ENCODE measurements at regions not wholly inside any gene's neighbourhood (a gene's known extent, or its start where the extent isn't known, plus 50 kb on each side); places are given as distances from the start of the nearest gene placed in this dataset.
"Not testable (repeated sequence)": the region's sequence is repeated elsewhere in the genome, so short reads cannot be mapped to it uniquely, and the experiment has no call there.

GRCh38 chr13:56412856-56413255, 727.9 kb upstream of the PRR20A start:
- TF ChIP-seq CTCF (IDR thresholded peaks at IDR 0.05) = no peak
- Histone ChIP-seq H3K36me3 (no peaks in the 10 kb centered on the region), H3K27ac (no peak overlapping the region), H3K27me3 (no peaks in the 10 kb centered on the region), H3K9me3 (peaks cover 6% of the 10 kb centered on the region), H3K4me1 (no peaks in the 10 kb centered on the region), H3K4me3 (no peak overlapping the region)
- DNase-seq (no peak), ATAC-seq (no peak)
- intact Hi-C loops (cut with DNase I) = no loop called here

- Histone ChIP-seq H3K9me3 (no peaks in the 10 kb centered on the region), H3K27ac (no peak overlapping the region), H3K4me1 (no peaks in the 10 kb centered on the region), H3K4me3 (no peak overlapping the region), H3K27me3 (no peaks in the 10 kb centered on the region), H3K36me3 (no peaks in the 10 kb centered on the region)
- no peak for DNase-seq
- no peak for ATAC-seq
- no peak for TF ChIP-seq CTCF (IDR thresholded peaks at IDR 0.05)
- intact Hi-C loops (cut with DNase I) = no loop called here
Measured at GRCh38 chr13:56424246-56424645, 716.5 kb upstream of the PRR20A start.

GRCh38 chr13:56457535-56458190, 683.1 kb upstream of the PRR20A start:
- DNase-seq (no peak), ATAC-seq (no peak)
- intact Hi-C loops (cut with DNase I) = no loop called here
- no peak overlapping the region for H3K27ac ChIP-seq
- H3K36me3 ChIP-seq = no peaks in the 10 kb centered on the region
- H3K4me3 ChIP-seq = no peak overlapping the region
- H3K27me3 ChIP-seq = no peaks in the 10 kb centered on the region
- H3K4me1 ChIP-seq = no peaks in the 10 kb centered on the region
- no peak for TF ChIP-seq CTCF (IDR thresholded peaks at IDR 0.05)
- H3K9me3 ChIP-seq = no peaks in the 10 kb centered on the region

- Histone ChIP-seq H3K36me3 (no peaks in the 10 kb centered on the region), H3K27ac (no peak overlapping the region), H3K4me1 (no peaks in the 10 kb centered on the region), H3K9me3 (no peaks in the 10 kb centered on the region), H3K27me3 (no peaks in the 10 kb centered on the region), H3K4me3 (no peak overlapping the region)
- no peak for DNase-seq
- ATAC-seq = no peak
- no peak for TF ChIP-seq CTCF (IDR thresholded peaks at IDR 0.05)
- intact Hi-C loops (cut with DNase I) = no loop called here
Measured at GRCh38 chr13:56459286-56459685, 681.4 kb upstream of the PRR20A start.

- DNase-seq (no peak), ATAC-seq (no peak)
- Histone ChIP-seq H3K27ac (no peak overlapping the region), H3K4me3 (no peak overlapping the region), H3K4me1 (no peaks in the 10 kb centered on the region), H3K9me3 (no peaks in the 10 kb centered on the region), H3K36me3 (no peaks in the 10 kb centered on the region), H3K27me3 (no peaks in the 10 kb centered on the region)
- no peak for TF ChIP-seq CTCF (IDR thresholded peaks at IDR 0.05)
- intact Hi-C loops (cut with DNase I) = no loop called here
Measured at GRCh38 chr13:56501750-56502149, 639.0 kb upstream of the PRR20A start.

GRCh38 chr13:56510836-56511235, 629.9 kb upstream of the PRR20A start:
- intact Hi-C loops (cut with DNase I) = no loop called here

GRCh38 chr13:56512336-56512735, 628.4 kb upstream of the PRR20A start:
- H3K27ac ChIP-seq; ATAC-seq; H3K4me3 ChIP-seq; intact Hi-C loops (cut with DNase I); H3K9me3 ChIP-seq; H3K36me3 ChIP-seq; H3K4me1 ChIP-seq; H3K27me3 ChIP-seq; DNase-seq: not testable (repeated sequence)

More at GRCh38 chr13:56510836-56511235, 629.9 kb upstream of the PRR20A start:
- Histone ChIP-seq H3K9me3 (no peaks in the 10 kb centered on the region), H3K27ac (no peak overlapping the region), H3K4me1 (no peaks in the 10 kb centered on the region), H3K4me3 (no peak overlapping the region), H3K27me3 (no peaks in the 10 kb centered on the region), H3K36me3 (no peaks in the 10 kb centered on the region)
- DNase-seq (no peak), ATAC-seq (no peak)
- TF ChIP-seq CTCF (IDR thresholded peaks at IDR 0.05) = no peak

All from upper lobe of right lung (tissue), 1 donor.